ENCODE measurements at regions not wholly inside any gene's neighbourhood (a gene's known extent, or its start where the extent isn't known, plus 50 kb on each side); places are given as distances from the start of the nearest gene placed in this dataset.
A peak's percentile ranks its signal among the peaks of the same experiment; 100 is the strongest.

DNA sequence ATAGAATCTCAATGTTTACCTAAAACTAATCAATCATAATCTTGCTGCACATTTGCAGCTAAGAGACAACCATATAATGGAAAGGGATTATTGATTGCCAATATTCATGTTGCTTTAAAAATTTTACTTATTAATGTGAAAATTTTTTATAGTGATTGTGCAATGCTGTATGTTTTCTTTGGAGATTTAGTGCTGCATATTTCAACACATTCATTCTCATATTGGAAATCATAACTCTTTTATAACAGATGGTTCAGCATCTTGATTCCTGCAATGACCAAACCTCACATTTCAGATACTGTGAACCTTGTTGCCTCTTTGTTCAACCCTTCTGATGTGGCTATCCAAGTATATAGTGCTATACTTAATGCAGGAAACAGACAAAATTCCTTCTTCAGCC is 502.6 kb downstream of the C4orf33 start:
- H3K9me3 Mint-ChIP-seq = peaks cover 0 to 20% (median 2%) of the 10 kb centered on the region in 6 donors
- no peak overlapping the region for H3K27ac Mint-ChIP-seq
- no peak for DNase-seq
- H3K27me3 Mint-ChIP-seq (ENCODE audit: low read depth in 3 of 3) = peaks cover 0 to 3% (median 1%) of the 10 kb centered on the region in 3 donors
- no peaks in the 10 kb centered on the region for H3K36me3 Mint-ChIP-seq
- no peaks in the 10 kb centered on the region for H3K4me1 Mint-ChIP-seq
- no peak overlapping the region for H3K4me3 Mint-ChIP-seq

DNA sequence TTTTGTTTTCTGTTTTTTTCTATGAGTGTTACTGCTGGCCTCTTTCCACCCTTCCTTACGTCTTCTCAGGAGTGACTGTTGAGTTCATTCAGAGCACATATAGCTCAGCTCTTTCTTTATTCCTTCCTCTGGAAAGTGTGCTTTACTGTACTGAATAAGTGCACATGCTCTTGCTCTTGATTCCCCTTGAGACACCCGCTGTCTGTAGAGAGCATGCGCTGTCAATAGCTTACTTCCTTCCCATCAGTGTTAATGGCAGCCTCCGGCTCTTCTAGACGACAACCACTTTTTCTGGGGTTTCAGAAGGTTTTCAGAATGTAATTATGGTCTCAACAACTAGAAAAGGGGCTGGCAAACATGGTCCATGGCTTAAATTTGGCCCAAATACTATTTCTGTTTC is 504.9 kb downstream of the C4orf33 start:
- peaks cover 0 to 4% (median 0%) of the 10 kb centered on the region in 3 donors for H3K27me3 Mint-ChIP-seq (ENCODE audit: low read depth in 3 of 3)
- DNase-seq = no peak
- no peaks in the 10 kb centered on the region for H3K4me1 Mint-ChIP-seq
- no peaks in the 10 kb centered on the region for H3K36me3 Mint-ChIP-seq
- no peak overlapping the region for H3K27ac Mint-ChIP-seq
- H3K9me3 Mint-ChIP-seq = peaks cover 0 to 20% (median 2%) of the 10 kb centered on the region in 6 donors
- H3K4me3 Mint-ChIP-seq = no peak overlapping the region

DNA sequence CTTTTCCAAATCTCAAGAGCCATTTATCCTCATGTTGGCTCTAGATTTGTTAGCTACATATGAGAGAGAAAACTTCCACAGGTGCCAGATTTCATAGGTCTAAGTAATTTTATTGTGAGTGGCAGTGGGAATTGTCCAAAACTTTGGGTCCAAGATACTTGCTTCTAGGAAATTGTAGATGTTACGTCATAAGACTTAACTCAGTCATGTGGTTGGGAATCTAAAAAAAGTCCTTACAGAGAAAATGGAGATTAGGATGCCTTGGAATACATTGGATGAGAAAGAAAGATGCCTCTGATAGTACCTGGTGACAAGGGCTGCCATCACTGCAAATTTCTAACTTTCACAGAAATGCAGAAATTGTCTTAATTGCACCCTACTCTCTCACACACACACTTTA is 506.5 kb downstream of the C4orf33 start:
- peaks cover 0 to 4% (median 0%) of the 10 kb centered on the region in 3 donors for H3K27me3 Mint-ChIP-seq (ENCODE audit: low read depth in 3 of 3)
- no peaks in the 10 kb centered on the region for H3K36me3 Mint-ChIP-seq
- no peak for DNase-seq
- peaks cover 0 to 20% (median 2%) of the 10 kb centered on the region in 6 donors for H3K9me3 Mint-ChIP-seq
- H3K27ac Mint-ChIP-seq = no peak overlapping the region
- no peak overlapping the region for H3K4me3 Mint-ChIP-seq
- H3K4me1 Mint-ChIP-seq = no peaks in the 10 kb centered on the region

DNA sequence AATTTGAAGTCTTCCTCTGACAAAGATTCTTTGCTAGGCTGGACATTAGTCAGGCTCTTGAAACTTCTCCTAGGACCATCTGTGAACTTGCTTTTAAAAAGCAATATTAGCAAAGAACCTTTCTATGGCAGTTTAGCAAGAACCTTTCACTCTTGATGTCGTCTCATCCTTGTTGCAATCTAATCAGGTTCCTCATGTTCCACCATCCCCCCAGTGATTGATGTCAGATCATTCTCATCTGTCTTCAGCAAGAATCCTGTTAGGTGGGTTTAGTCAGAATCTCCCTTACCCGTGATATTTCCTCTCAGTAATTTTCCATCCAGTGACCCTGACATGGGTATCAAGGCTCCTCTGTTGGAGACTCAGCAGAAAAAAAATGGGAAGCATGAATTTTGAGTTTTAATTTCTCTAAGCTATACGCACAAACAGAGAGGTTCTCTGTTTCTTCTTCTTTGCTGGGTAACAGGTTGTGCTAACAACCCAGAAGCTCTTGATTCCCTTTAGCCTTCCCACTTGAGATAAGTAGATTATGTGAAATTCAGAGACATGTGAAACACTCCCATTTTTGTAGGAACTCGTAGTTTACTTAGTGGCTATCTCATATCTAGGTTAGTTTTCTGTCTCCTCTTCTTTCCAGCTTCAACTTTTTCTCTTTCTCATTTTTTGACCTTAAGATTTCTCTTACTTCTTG is 507.4 kb downstream of the C4orf33 start:
- Mint-ChIP-seq H3K9me3 (peaks cover 0 to 20% (median 2%) of the 10 kb centered on the region in 6 donors), H3K4me3 (no peak overlapping the region), H3K36me3 (no peaks in the 10 kb centered on the region), H3K4me1 (no peaks in the 10 kb centered on the region), H3K27me3 (ENCODE audit: low read depth in 3 of 3) (peaks cover 0 to 4% (median under 1%) of the 10 kb centered on the region in 3 donors), H3K27ac (no peak overlapping the region)
- DNase-seq = no peak

DNA sequence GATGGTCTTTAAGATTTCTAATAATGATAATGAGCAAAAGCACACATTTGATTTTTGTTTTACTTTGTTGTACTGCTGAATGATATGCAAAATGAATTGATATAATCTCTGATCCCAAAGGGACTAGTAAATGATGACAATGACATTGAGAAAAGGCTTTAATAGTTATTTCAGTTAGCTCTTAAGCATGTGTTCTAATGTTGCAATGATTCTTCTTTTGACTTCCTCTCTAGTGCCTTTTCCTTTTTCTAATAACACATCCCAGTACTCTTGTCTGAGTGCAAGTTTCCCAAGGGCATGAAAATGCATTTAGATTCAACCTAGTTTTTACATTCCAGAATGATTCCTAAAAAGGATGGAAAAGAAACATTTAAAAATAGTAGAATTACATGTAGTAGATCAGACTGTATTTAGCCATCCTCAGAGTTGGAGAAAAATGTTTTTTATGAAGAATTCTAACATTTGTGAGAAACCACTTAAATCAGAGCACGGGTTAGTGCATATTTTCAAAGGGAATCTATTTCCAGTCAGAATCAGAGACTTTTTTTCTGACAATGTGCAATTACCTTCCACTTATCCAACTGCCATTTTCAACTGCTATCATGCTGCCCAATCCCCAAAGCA is 508.8 kb downstream of the C4orf33 start:
- Mint-ChIP-seq H3K27me3 (ENCODE audit: low read depth in 3 of 3) (peaks cover 0 to 3% (median 1%) of the 10 kb centered on the region in 3 donors), H3K27ac (no peak overlapping the region), H3K36me3 (no peaks in the 10 kb centered on the region), H3K4me1 (no peaks in the 10 kb centered on the region), H3K4me3 (no peak overlapping the region), H3K9me3 (peaks cover 0 to 20% (median 2%) of the 10 kb centered on the region in 6 donors)
- DNase-seq = no peak

DNA sequence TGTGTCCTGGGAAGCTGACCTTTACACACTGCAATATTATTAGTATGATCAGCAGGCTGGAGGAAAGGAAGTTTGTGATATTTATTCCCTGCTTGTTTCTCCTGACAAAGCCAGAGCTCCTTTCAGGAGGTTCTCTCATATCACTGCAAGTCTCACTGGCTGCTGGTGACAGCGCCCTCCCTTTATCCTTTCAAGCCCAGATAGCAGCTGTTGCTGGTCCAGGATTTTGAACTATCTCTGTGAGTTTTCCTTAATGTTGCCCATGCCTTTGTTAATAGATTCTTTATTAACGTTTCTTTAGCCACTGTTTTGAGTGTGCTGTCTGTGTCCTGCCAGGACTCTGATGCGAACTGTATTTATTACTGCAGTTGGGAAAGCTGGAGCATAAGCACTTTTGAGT is 518.7 kb downstream of the C4orf33 start:
- no peaks in the 10 kb centered on the region for H3K36me3 Mint-ChIP-seq
- no peak for DNase-seq
- H3K9me3 Mint-ChIP-seq = peaks cover 0 to 10% (median 0%) of the 10 kb centered on the region in 6 donors
- H3K4me1 Mint-ChIP-seq = no peaks in the 10 kb centered on the region
- H3K27me3 Mint-ChIP-seq (ENCODE audit: low read depth in 3 of 3) = peaks cover 0 to 3% (median 0%) of the 10 kb centered on the region in 3 donors
- H3K4me3 Mint-ChIP-seq = no peak overlapping the region
- H3K27ac Mint-ChIP-seq = no peak overlapping the region

DNA sequence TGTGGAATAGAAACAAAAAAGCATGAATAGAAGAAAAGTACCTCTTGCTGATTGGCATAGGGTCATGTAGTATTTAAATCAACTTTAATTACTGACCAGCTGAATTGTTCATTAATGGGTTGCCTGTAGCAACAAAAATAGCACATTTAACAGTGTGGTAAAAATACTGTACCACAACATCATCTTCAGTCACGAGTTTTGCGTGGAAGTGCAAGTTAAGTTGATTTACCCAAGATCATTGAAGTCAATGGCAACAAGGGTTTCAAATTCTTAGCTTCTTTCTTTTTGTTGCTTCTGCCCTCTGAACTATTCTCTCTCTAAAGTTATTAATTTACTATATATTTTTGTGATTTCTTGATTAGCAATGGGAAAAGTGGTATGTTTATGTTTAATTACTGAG is 526.6 kb downstream of the C4orf33 start:
- H3K27me3 Mint-ChIP-seq (ENCODE audit: low read depth in 3 of 3) = peaks cover 0 to 4% (median 0%) of the 10 kb centered on the region in 3 donors
- no peak overlapping the region for H3K27ac Mint-ChIP-seq
- H3K4me3 Mint-ChIP-seq = no peak overlapping the region
- DNase-seq = no peak
- peaks cover 3 to 12% (median 5%) of the 10 kb centered on the region in 6 donors for H3K9me3 Mint-ChIP-seq
- H3K36me3 Mint-ChIP-seq = no peaks in the 10 kb centered on the region
- H3K4me1 Mint-ChIP-seq = no peaks in the 10 kb centered on the region

DNA sequence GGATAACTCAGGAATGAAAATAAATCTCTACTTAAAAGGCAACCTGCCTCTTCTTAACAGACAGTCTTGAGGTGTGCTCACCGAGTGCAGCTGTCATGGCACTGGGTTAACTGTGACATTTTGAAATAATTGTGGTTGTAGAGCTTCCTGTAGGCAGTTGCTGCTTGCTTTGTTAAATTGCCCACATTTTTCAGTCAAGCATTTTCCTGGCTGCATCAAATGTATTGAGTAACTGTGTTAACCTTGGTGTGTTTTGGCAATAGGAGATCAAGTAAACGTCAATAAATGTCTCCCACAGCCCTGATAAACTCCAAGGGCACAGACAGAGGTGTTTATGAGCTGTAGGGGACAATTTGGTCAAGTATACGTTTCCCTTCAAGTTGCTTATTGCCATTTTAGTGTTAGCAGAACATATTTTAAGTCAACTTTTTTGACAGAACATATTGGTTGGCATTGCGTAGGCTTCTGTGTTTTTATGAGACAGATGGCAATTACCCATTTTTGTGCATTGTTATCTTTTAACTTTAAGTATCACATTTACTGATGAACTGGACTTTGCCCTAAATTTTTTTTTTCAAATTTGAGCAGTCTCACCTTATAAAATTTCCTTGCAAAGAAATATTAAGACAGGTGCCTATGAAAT is 527.4 kb downstream of the C4orf33 start:
- Mint-ChIP-seq H3K4me3 (no peak overlapping the region), H3K4me1 (no peaks in the 10 kb centered on the region), H3K9me3 (peaks cover 3 to 12% (median 5%) of the 10 kb centered on the region in 6 donors), H3K36me3 (no peaks in the 10 kb centered on the region), H3K27ac (no peak overlapping the region), H3K27me3 (ENCODE audit: low read depth in 3 of 3) (peaks cover 0 to 4% (median 0%) of the 10 kb centered on the region in 3 donors)
- DNase-seq = no peak

DNA sequence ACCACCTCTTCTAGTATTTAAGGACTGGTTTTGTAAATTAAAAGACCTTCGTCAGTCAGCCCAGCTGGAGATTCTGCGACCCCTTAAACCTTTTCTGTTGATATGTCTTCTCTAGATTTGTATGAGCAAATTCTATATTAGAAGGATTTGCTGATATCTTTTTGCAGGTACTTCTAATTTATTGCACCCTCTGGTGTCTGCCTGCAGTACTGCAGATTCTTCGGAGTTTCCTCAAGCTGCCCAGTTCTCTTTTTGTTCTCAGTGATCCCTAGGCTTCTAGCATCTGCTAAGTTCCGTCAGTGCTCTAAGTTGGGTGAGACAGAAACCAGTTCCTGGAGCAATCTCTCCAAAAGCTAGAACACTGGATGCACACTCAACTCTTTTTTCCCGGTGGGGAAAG is 545.2 kb downstream of the C4orf33 start:
- H3K36me3 Mint-ChIP-seq = no peaks in the 10 kb centered on the region
- peaks cover 0 to 6% (median 0%) of the 10 kb centered on the region in 6 donors for H3K9me3 Mint-ChIP-seq
- H3K27me3 Mint-ChIP-seq (ENCODE audit: low read depth in 3 of 3) = peaks cover 0 to 4% (median 0%) of the 10 kb centered on the region in 3 donors
- H3K4me1 Mint-ChIP-seq = no peaks in the 10 kb centered on the region
- DNase-seq = peak; percentile 3 to 20 (median 7)
- H3K4me3 Mint-ChIP-seq = no peak overlapping the region
- no peak overlapping the region for H3K27ac Mint-ChIP-seq

DNA sequence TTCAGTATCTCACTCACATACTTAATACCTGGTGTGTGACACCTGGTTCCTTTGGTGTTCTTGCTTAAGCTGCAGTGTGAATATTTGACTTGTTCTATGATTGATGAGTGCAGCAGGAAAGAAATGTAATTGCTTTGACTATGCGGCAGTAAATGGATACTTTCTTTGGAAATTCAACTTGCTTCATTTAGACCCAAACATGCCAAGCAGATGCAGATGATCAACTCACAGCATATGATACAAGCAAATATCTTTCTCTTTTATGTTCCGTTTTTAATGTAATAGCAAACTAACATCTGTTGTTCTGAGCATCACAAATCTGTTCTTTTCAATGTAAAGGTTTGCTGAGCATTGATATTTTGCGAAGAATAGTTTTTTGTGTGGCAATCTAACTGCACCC is 549.5 kb downstream of the C4orf33 start:
- Mint-ChIP-seq H3K27me3 (ENCODE audit: low read depth in 3 of 3) (no peaks in the 10 kb centered on the region), H3K9me3 (peaks cover 0 to 4% (median 0%) of the 10 kb centered on the region in 6 donors), H3K4me1 (no peaks in the 10 kb centered on the region), H3K36me3 (no peaks in the 10 kb centered on the region), H3K27ac (no peak overlapping the region), H3K4me3 (no peak overlapping the region)
- DNase-seq = no peak

DNA sequence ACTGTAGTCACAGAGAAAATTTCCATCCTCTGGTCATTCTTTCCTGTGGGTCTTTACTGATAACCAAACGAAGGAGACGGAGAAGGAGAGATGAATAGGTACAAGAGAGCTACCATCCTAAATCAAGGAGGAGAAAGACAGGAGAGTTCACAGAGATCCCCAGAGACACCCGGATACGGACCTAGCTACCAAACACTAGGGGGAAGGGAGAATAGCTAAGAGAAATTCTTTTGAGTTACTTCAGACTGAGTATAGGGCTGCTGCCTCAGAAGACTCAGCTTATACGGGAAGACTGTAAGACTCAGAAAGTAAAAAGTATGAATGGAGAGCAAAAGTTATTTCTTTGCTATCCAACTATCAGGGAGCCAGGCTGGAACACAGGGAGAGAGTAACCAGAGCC is 572.1 kb downstream of the C4orf33 start:
- Mint-ChIP-seq H3K4me3 (no peak overlapping the region), H3K4me1 (no peaks in the 10 kb centered on the region), H3K27me3 (ENCODE audit: low read depth in 3 of 3) (no peaks in the 10 kb centered on the region), H3K9me3 (peaks cover 0 to 6% (median 2%) of the 10 kb centered on the region in 6 donors), H3K27ac (no peak overlapping the region), H3K36me3 (no peaks in the 10 kb centered on the region)
- DNase-seq = no peak

DNA sequence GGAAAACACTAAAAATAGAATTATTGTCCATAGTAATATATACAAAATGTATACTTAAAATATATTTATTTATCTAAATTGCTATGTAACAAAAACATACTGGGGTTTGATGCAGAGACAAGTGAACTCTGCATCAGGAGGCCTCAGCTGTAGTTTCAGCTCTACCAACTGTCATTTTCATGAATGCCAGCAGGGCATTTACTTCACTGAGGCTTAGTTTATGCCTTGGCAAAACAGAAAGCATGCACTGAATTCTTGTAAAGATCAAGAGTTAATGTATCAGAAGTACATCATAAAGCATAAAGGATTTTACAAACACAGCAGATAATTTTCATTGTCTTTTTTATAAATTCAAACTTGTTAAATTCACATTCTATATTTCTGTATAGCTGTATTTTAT is 577.0 kb downstream of the C4orf33 start:
- Mint-ChIP-seq H3K27me3 (ENCODE audit: low read depth in 3 of 3) (no peaks in the 10 kb centered on the region), H3K9me3 (peaks cover 0 to 14% (median 6%) of the 10 kb centered on the region in 6 donors), H3K36me3 (no peaks in the 10 kb centered on the region), H3K4me1 (no peaks in the 10 kb centered on the region), H3K27ac (no peak overlapping the region), H3K4me3 (no peak overlapping the region)
- no peak for DNase-seq

DNA sequence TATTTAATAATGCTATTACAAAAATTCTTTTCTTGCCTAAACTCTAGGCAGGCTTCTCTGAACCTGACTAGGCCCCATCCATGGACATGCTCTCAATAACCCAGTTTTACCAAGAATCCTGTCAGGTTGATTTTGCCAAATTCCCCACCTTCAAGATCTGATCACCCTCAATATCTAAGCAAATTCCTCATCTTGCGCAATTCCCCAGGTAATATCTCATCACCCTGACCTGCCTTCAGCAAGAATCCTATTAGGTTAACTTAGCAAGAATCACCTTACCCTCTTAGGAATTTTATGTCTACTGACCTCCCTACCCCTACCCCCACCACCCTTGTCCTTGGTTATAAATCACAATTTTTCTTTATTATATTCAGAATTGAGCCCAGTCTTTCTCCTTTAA is 579.1 kb downstream of the C4orf33 start:
- Mint-ChIP-seq H3K27me3 (ENCODE audit: low read depth in 3 of 3) (no peaks in the 10 kb centered on the region), H3K36me3 (no peaks in the 10 kb centered on the region), H3K4me3 (no peak overlapping the region), H3K27ac (no peak overlapping the region), H3K9me3 (peaks cover 0 to 18% (median 5%) of the 10 kb centered on the region in 6 donors), H3K4me1 (no peaks in the 10 kb centered on the region)
- no peak for DNase-seq

DNA sequence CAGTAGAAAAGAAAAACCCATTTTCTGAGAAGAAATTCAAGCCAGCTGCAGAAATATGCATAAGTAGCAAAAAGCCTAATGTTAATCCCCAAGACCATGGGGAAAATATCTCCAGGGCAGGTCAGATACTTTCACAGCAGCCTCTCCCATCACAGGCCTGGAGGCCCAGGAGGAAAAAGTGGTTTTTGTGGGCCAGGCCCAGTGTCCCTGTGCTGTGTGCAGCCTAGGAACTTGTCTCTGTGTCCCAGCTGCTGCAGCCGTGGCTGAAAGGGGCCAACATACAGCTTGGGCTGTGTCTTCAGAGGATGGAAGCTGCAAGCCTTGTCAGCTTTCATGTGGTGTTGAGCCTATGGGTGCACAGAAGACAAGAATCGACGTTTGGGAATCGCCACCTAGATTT is 581.0 kb downstream of the C4orf33 start:
- no peaks in the 10 kb centered on the region for H3K36me3 Mint-ChIP-seq
- no peaks in the 10 kb centered on the region for H3K27me3 Mint-ChIP-seq (ENCODE audit: low read depth in 3 of 3)
- no peak overlapping the region for H3K27ac Mint-ChIP-seq
- no peaks in the 10 kb centered on the region for H3K4me1 Mint-ChIP-seq
- H3K9me3 Mint-ChIP-seq = peaks cover 0 to 18% (median 4%) of the 10 kb centered on the region in 6 donors
- H3K4me3 Mint-ChIP-seq = no peak overlapping the region
- DNase-seq = no peak
